Activated CD8-positive, alpha-beta memory T cell treated with anti-CD3 and anti-CD28 coated beads, Interleukin-2, amount 10 ng/mL, durations not matched to agents 7 days and 5 days (primary cell): ENCODE measurements at regions not wholly inside any gene's neighbourhood (a gene's known extent, or its start where the extent isn't known, plus 50 kb on each side); places are given as distances from the start of the nearest gene placed in this dataset.

Experiments used
- ATAC-seq: fragments of 150-1000 bp; cut with Tn5 transposase; one replicate; pipeline ENCODE4 v1.10.0; 2021; ENCODE audit warnings: moderate library complexity
- CTCF ChIA-PET: fragments of 350-600 bp; sonication (Branson Sonifier 250); formaldehyde crosslinking; loops from one replicate; lab custom pipeline; 2021; ENCODE audit warnings: antibody characterized with exemption; lab: Charles Lee
- DNase-seq: peaks from one replicate; pipeline ENCODE4 v3.0.0-alpha.2; 2020
- H3K27ac Mint-ChIP-seq: one replicate; pipeline ENCODE4 v1.8.0; 2021; ENCODE audit warnings: mild to moderate bottlenecking, mixed read lengths
- H3K27me3 Mint-ChIP-seq: one replicate; pipeline ENCODE4 v1.8.0; 2021; ENCODE audit warnings: mixed read lengths
- H3K36me3 Mint-ChIP-seq: one replicate; pipeline ENCODE4 v1.8.0; 2021; ENCODE audit warnings: mild to moderate bottlenecking, mixed read lengths
- H3K4me1 Mint-ChIP-seq: one replicate; pipeline ENCODE4 v1.8.0; 2021; ENCODE audit warnings: mixed read lengths
- H3K4me3 Mint-ChIP-seq: one replicate; pipeline ENCODE4 v1.8.0; 2021; ENCODE audit warnings: mild to moderate bottlenecking, moderate library complexity, mixed read lengths
- H3K9me3 Mint-ChIP-seq: one replicate; pipeline ENCODE4 v1.8.0; 2022; ENCODE audit warnings: low read depth, mixed read lengths

- DNase-seq = no peak
- ATAC-seq = no peak
- Mint-ChIP-seq H3K36me3 (no peaks in the 10 kb centered on the region), H3K27me3 (no peaks in the 10 kb centered on the region), H3K4me1 (no peaks in the 10 kb centered on the region), H3K9me3 (no peaks in the 10 kb centered on the region), H3K27ac (no peak overlapping the region), H3K4me3 (no peak overlapping the region)
- CTCF ChIA-PET = no interaction called here
Observed at GRCh38 chr9:117542021-117542420, 127.2 kb upstream of the ASTN2 start.

- Mint-ChIP-seq H3K36me3 (no peaks in the 10 kb centered on the region), H3K27ac (no peak overlapping the region), H3K27me3 (no peaks in the 10 kb centered on the region), H3K9me3 (no peaks in the 10 kb centered on the region), H3K4me1 (no peaks in the 10 kb centered on the region), H3K4me3 (no peak overlapping the region)
- DNase-seq (no peak), ATAC-seq (no peak)
- CTCF ChIA-PET = no interaction called here
Observed at GRCh38 chr9:117541181-117541580, 126.3 kb upstream of the ASTN2 start.

DNA sequence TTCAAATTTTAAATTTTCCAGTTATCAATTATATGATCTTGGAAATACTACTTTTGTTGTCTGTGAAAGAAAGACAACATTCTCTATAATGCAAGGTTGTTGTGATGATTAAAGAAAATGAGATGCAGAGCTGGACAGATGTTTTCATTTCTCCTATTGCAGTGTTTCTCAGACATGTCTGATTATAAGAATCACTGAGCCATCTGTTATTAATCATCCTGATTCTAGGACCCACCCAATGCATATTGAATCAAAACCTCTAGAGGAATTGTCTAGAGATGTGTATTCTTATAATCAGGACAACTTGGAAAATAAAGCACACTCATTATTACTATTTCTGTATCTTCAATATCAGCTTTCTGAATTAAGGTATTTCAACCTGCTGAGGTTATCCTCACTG lies 121.1 kb upstream of the ASTN2 start:
- no peak for ATAC-seq
- Mint-ChIP-seq H3K4me3 (no peak overlapping the region), H3K9me3 (no peaks in the 10 kb centered on the region), H3K4me1 (no peaks in the 10 kb centered on the region), H3K27me3 (no peaks in the 10 kb centered on the region), H3K36me3 (no peaks in the 10 kb centered on the region), H3K27ac (no peak overlapping the region)
- DNase-seq = no peak
- CTCF ChIA-PET = no interaction called here

DNA sequence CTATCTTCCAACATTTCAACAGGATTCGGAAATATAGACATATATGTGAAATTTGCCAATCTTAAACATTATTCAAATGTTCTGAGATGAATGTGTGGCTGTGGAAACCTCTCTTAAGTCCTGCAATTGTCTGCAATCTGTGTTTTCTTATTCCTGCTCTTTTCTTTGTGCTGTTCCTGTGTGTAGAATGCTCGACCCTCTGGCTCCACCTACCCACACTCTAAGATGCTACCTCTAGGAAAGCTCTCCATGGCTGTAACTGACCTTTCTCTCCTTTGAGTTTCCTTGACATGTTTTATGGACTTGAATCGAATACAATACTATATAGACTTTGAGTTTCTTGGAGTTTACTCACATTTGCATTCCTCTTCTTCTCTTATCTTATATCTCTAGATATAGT lies 120.6 kb upstream of the ASTN2 start:
- ATAC-seq (no peak), DNase-seq (no peak)
- CTCF ChIA-PET = no interaction called here
- H3K4me1 Mint-ChIP-seq = no peaks in the 10 kb centered on the region
- H3K27ac Mint-ChIP-seq = no peak overlapping the region
- H3K9me3 Mint-ChIP-seq = no peaks in the 10 kb centered on the region
- no peaks in the 10 kb centered on the region for H3K36me3 Mint-ChIP-seq
- H3K27me3 Mint-ChIP-seq = no peaks in the 10 kb centered on the region
- no peak overlapping the region for H3K4me3 Mint-ChIP-seq

GRCh38 chr9:117528225-117528624 lies 113.4 kb upstream of the ASTN2 start:
- ATAC-seq (no peak), DNase-seq (no peak)
- no peak overlapping the region for H3K4me3 Mint-ChIP-seq
- no peak overlapping the region for H3K27ac Mint-ChIP-seq
- H3K9me3 Mint-ChIP-seq = peaks cover 2% of the 10 kb centered on the region
- CTCF ChIA-PET = no interaction called here
- H3K27me3 Mint-ChIP-seq = no peaks in the 10 kb centered on the region
- no peaks in the 10 kb centered on the region for H3K36me3 Mint-ChIP-seq
- no peaks in the 10 kb centered on the region for H3K4me1 Mint-ChIP-seq

GRCh38 chr9:117526674-117527073 lies 111.8 kb upstream of the ASTN2 start:
- H3K36me3 Mint-ChIP-seq = no peaks in the 10 kb centered on the region
- H3K4me1 Mint-ChIP-seq = no peaks in the 10 kb centered on the region
- no peak overlapping the region for H3K27ac Mint-ChIP-seq
- ATAC-seq = no peak
- peaks cover 2% of the 10 kb centered on the region for H3K9me3 Mint-ChIP-seq
- DNase-seq = no peak
- H3K4me3 Mint-ChIP-seq = no peak overlapping the region
- CTCF ChIA-PET = no interaction called here
- H3K27me3 Mint-ChIP-seq = no peaks in the 10 kb centered on the region

DNA sequence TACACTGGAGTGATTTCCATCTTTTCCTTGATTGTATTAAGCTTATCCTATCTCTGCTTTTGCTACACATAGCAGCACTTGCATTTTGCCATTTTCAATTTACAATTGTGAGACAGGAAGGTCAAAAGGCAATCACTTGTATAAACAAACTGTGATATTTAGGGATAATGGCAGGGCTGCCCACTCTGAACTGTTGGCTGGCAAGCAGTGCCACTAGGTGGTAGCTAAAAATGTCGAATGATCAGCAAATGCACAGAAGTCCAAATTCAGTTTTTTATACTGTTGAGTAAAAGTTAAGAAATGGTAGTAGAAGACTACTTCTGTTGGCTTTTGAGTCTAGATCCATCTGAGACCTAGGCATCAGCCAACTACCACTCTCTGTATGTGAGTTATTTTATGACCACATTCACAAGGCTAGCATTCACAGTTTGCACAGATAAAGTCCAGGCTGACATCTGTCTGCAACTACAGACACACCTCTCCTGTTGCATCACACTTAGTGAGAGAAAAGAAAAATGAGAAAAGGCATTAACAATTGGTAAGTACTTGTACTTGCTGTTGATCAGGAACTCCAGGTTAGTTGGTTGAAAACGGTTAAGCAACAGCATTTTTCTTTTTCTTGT lies 108.8 kb upstream of the ASTN2 start:
- no peaks in the 10 kb centered on the region for H3K27me3 Mint-ChIP-seq
- no peak overlapping the region for H3K27ac Mint-ChIP-seq
- H3K36me3 Mint-ChIP-seq = no peaks in the 10 kb centered on the region
- ATAC-seq (no peak), DNase-seq (no peak)
- H3K4me1 Mint-ChIP-seq = no peaks in the 10 kb centered on the region
- no peak overlapping the region for H3K4me3 Mint-ChIP-seq
- H3K9me3 Mint-ChIP-seq = peaks cover 2% of the 10 kb centered on the region
- CTCF ChIA-PET = no interaction called here

GRCh38 chr9:117521293-117521692 lies 106.4 kb upstream of the ASTN2 start:
- Mint-ChIP-seq H3K4me1 (no peaks in the 10 kb centered on the region), H3K36me3 (no peaks in the 10 kb centered on the region), H3K27me3 (no peaks in the 10 kb centered on the region), H3K4me3 (no peak overlapping the region), H3K9me3 (no peaks in the 10 kb centered on the region), H3K27ac (no peak overlapping the region)
- ATAC-seq = no peak
- CTCF ChIA-PET = no interaction called here
- DNase-seq = no peak

DNA sequence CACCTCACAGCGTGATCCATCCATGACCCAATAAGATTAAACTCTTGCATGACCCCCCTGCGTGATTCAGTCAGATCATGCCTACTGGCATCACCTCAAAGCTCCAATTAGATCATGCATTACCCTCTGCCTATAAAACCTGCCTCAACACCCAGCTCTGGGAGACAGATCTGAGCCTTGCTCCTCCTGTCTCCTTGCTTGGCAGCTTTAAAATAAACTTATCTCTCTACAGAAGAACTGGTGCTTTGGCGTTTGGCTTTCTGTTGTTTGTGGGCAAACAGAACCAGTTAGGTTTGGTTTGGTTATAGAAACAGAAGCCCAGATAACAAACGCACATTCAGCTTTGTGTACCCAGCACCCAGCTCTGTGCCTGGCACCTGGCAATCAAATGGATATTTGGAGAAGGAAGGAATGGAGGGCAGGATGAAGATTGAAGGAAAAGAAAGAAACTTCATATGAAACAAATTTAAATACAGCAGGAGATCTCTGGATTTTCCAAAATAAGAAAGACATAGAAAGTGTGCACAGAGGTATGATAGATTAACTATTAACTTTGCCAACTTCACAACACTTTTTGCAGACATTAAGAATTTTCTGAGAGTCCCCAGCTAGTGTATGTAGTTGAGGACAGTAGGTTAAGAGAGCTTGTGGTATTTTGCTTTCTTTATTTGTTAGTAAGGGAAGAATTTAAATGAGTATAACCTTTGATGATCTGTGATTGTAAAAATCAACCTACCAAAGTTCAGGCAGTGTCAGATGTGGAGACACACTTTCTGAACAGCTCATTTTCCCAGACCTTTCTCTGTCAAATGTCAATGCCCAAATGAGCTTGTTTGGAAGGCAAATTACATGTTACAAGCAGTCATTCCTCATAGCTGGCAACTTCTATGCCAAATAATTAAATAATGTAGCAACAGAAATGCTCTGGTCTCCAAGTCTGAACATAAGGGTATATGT lies 102.1 kb upstream of the ASTN2 start:
- ATAC-seq = no peak
- no peak for DNase-seq
- H3K4me1 Mint-ChIP-seq = no peaks in the 10 kb centered on the region
- CTCF ChIA-PET = no interaction called here
- H3K4me3 Mint-ChIP-seq = no peak overlapping the region
- H3K9me3 Mint-ChIP-seq = no peaks in the 10 kb centered on the region
- no peaks in the 10 kb centered on the region for H3K36me3 Mint-ChIP-seq
- H3K27ac Mint-ChIP-seq = no peak overlapping the region
- H3K27me3 Mint-ChIP-seq = no peaks in the 10 kb centered on the region

GRCh38 chr9:117511852-117512481 lies 97.1 kb upstream of the ASTN2 start:
- H3K4me3 Mint-ChIP-seq = no peak overlapping the region
- H3K36me3 Mint-ChIP-seq = no peaks in the 10 kb centered on the region
- peaks cover 2% of the 10 kb centered on the region for H3K9me3 Mint-ChIP-seq
- ATAC-seq = no peak
- no peak for DNase-seq
- no peaks in the 10 kb centered on the region for H3K27me3 Mint-ChIP-seq
- no peak overlapping the region for H3K27ac Mint-ChIP-seq
- H3K4me1 Mint-ChIP-seq = no peaks in the 10 kb centered on the region
- CTCF ChIA-PET = no interaction called here

GRCh38 chr9:117496307-117496706 lies 81.5 kb upstream of the ASTN2 start:
- Mint-ChIP-seq H3K27ac (no peak overlapping the region), H3K27me3 (no peaks in the 10 kb centered on the region)

DNA sequence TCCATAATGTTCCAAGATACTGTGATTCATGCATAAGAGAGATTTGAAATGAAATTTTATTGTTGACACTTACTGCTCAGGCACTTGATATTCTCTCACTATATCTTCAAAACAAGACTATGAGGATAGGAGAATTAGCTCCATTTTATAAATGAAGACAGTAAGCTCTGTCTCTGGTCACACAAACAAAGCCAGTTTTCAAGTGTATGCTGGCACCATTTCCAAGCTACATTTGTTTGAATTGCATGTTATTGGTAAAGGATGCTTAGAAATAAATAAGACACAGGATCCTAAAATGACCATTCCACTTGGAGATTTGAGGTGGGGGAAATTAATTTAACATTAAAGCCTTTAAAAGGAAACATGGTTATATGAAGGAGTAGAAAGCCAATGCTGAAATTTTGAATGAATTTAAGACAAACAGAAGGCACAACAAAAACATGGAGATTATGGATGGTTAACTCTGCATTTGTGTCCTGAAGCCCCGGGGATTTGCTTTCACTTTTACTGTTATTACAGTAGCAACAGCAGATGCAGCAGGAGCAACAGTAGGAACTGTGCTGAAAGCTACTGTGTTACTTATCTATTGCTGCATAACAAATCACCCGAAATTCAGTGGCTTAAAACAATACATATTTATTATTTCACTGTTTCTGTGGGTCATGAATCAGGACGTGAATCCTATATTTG lies 79.7 kb upstream of the ASTN2 start:
- no peaks in the 10 kb centered on the region for H3K4me1 Mint-ChIP-seq
- H3K4me3 Mint-ChIP-seq = no peak overlapping the region
- no peak overlapping the region for H3K27ac Mint-ChIP-seq
- ATAC-seq (no peak), DNase-seq (no peak)
- H3K36me3 Mint-ChIP-seq = no peaks in the 10 kb centered on the region
- H3K27me3 Mint-ChIP-seq = no peaks in the 10 kb centered on the region
- CTCF ChIA-PET = no interaction called here
- peaks cover 4% of the 10 kb centered on the region for H3K9me3 Mint-ChIP-seq

More at GRCh38 chr9:117496307-117496706, 81.5 kb upstream of the ASTN2 start:
- CTCF ChIA-PET = no interaction called here
- Mint-ChIP-seq H3K36me3 (no peaks in the 10 kb centered on the region), H3K9me3 (peaks cover 4% of the 10 kb centered on the region), H3K4me3 (no peak overlapping the region), H3K4me1 (no peaks in the 10 kb centered on the region)
- DNase-seq (no peak), ATAC-seq (no peak)

- H3K4me3 Mint-ChIP-seq = no peak overlapping the region
- no peaks in the 10 kb centered on the region for H3K36me3 Mint-ChIP-seq
- no peak for DNase-seq
- H3K27me3 Mint-ChIP-seq = no peaks in the 10 kb centered on the region
- no peak for ATAC-seq
- H3K4me1 Mint-ChIP-seq = no peaks in the 10 kb centered on the region
- no peaks in the 10 kb centered on the region for H3K9me3 Mint-ChIP-seq
- H3K27ac Mint-ChIP-seq = no peak overlapping the region
- CTCF ChIA-PET = no interaction called here
Observed at GRCh38 chr9:117492476-117492875, 77.6 kb upstream of the ASTN2 start.
